ENCODE measurements at regions not wholly inside any gene's neighbourhood (a gene's known extent, or its start where the extent isn't known, plus 50 kb on each side); places are given as distances from the start of the nearest gene placed in this dataset.

GRCh38 chr4:179605196-179605595 is 2163.0 kb upstream of the AGA start:
- Histone ChIP-seq H3K9me3 (ENCODE audit: control insufficient read depth, low read length) (peaks cover 7% of the 10 kb centered on the region), H2AK5ac (ENCODE audit: low read length, severe bottlenecking) (no peak overlapping the region), H3K4ac (ENCODE audit: low read depth in 1 of 2, low read length in 2 of 2) (no peak overlapping the region), H2BK15ac (ENCODE audit: low read depth, poor library complexity, severe bottlenecking) (no peak overlapping the region), H2BK12ac (ENCODE audit: low read length in 2 of 2) (no peak overlapping the region), H3K9ac (ENCODE audit: low read length) (peak overlapping the region; percentile 22), H3K4me3 (ENCODE audit: insufficient read depth in 1 of 2, low read depth in 1 of 2, low read length in 2 of 2) (no peak overlapping the region), H4K91ac (ENCODE audit: low read length) (no peak overlapping the region), H3K14ac (ENCODE audit: low read length in 2 of 2) (no peak overlapping the region), H3K23ac (ENCODE audit: low read length in 2 of 2) (no peak overlapping the region), H3K4me2 (ENCODE audit: low read length, poor library complexity, severe bottlenecking) (no peak overlapping the region), H3K27me3 (ENCODE audit: control insufficient read depth in 1 of 2, insufficient read depth in 1 of 2, low read length in 2 of 2) (no peaks in the 10 kb centered on the region), H3K18ac (ENCODE audit: low read depth in 1 of 2, low read length in 2 of 2) (no peak overlapping the region), H2AFZ (ENCODE audit: low read depth, low read length) (no peak overlapping the region), H2BK120ac (ENCODE audit: low read depth, low read length) (no peak overlapping the region), H3K79me1 (replicated peaks; ENCODE audit: low read length, poor library complexity, severe bottlenecking) (no peaks in the 10 kb centered on the region), H3K27ac (ENCODE audit: low read length, poor library complexity, severe bottlenecking) (no peak overlapping the region), H3K36me3 (ENCODE audit: control insufficient read depth in 1 of 2, insufficient read depth in 2 of 2, low read depth in 1 of 2, low read length in 2 of 2) (no peaks in the 10 kb centered on the region), H3K4me1 (ENCODE audit: control insufficient read depth, insufficient read depth, low read depth, low read length) (no peaks in the 10 kb centered on the region), H4K8ac (ENCODE audit: low read length) (no peak overlapping the region), H2BK5ac (ENCODE audit: low read depth, low read length, poor library complexity, severe bottlenecking) (no peak overlapping the region)
- DNase-seq: no peak
- WGBS: 88% methylated on average over 3 of the region's 5 CpGs

GRCh38 chr4:179607003-179607402 is 2164.8 kb upstream of the AGA start:
- Histone ChIP-seq H2BK12ac (ENCODE audit: low read length in 2 of 2) (no peak overlapping the region), H2AK5ac (ENCODE audit: low read length, severe bottlenecking) (no peak overlapping the region), H4K91ac (ENCODE audit: low read length) (no peak overlapping the region), H3K9ac (ENCODE audit: low read length) (no peak overlapping the region), H3K4me3 (ENCODE audit: insufficient read depth in 1 of 2, low read depth in 1 of 2, low read length in 2 of 2) (no peak overlapping the region), H3K14ac (ENCODE audit: low read length in 2 of 2) (no peak overlapping the region), H3K27me3 (ENCODE audit: control insufficient read depth in 1 of 2, insufficient read depth in 1 of 2, low read length in 2 of 2) (no peaks in the 10 kb centered on the region), H3K4me1 (ENCODE audit: control insufficient read depth, insufficient read depth, low read depth, low read length) (no peaks in the 10 kb centered on the region), H4K8ac (ENCODE audit: low read length) (no peak overlapping the region), H3K79me1 (replicated peaks; ENCODE audit: low read length, poor library complexity, severe bottlenecking) (no peaks in the 10 kb centered on the region), H2BK120ac (ENCODE audit: low read depth, low read length) (no peak overlapping the region), H2AFZ (ENCODE audit: low read depth, low read length) (no peak overlapping the region), H3K4me2 (ENCODE audit: low read length, poor library complexity, severe bottlenecking) (no peak overlapping the region), H2BK5ac (ENCODE audit: low read depth, low read length, poor library complexity, severe bottlenecking) (no peak overlapping the region), H3K18ac (ENCODE audit: low read depth in 1 of 2, low read length in 2 of 2) (no peak overlapping the region), H3K9me3 (ENCODE audit: control insufficient read depth, low read length) (peaks cover 9% of the 10 kb centered on the region), H3K36me3 (ENCODE audit: control insufficient read depth in 1 of 2, insufficient read depth in 2 of 2, low read depth in 1 of 2, low read length in 2 of 2) (no peaks in the 10 kb centered on the region), H3K4ac (ENCODE audit: low read depth in 1 of 2, low read length in 2 of 2) (no peak overlapping the region), H2BK15ac (ENCODE audit: low read depth, poor library complexity, severe bottlenecking) (no peak overlapping the region), H3K23ac (ENCODE audit: low read length in 2 of 2) (no peak overlapping the region), H3K27ac (ENCODE audit: low read length, poor library complexity, severe bottlenecking) (no peak overlapping the region)
- 100% methylated on average over 3 of the region's 4 CpGs for WGBS
- no peak for DNase-seq

- DNase-seq: no peak
- no peak overlapping the region for H2AFZ ChIP-seq (ENCODE audit: low read depth, low read length)
- no peak overlapping the region for H2BK5ac ChIP-seq (ENCODE audit: low read depth, low read length, poor library complexity, severe bottlenecking)
- no peak overlapping the region for H4K8ac ChIP-seq (ENCODE audit: low read length)
- H2BK12ac ChIP-seq (ENCODE audit: low read length in 2 of 2): no peak overlapping the region
- no peak overlapping the region for H3K4ac ChIP-seq (ENCODE audit: low read depth in 1 of 2, low read length in 2 of 2)
- no peak overlapping the region for H2AK5ac ChIP-seq (ENCODE audit: low read length, severe bottlenecking)
- H3K23ac ChIP-seq (ENCODE audit: low read length in 2 of 2): no peak overlapping the region
- H3K4me1 ChIP-seq (ENCODE audit: control insufficient read depth, insufficient read depth, low read depth, low read length): no peaks in the 10 kb centered on the region
- H3K36me3 ChIP-seq (ENCODE audit: control insufficient read depth in 1 of 2, insufficient read depth in 2 of 2, low read depth in 1 of 2, low read length in 2 of 2): no peaks in the 10 kb centered on the region
- H3K9me3 ChIP-seq (ENCODE audit: control insufficient read depth, low read length): peaks cover 7% of the 10 kb centered on the region
- no peak overlapping the region for H3K9ac ChIP-seq (ENCODE audit: low read length)
- H3K27ac ChIP-seq (ENCODE audit: low read length, poor library complexity, severe bottlenecking): no peak overlapping the region
- H2BK120ac ChIP-seq (ENCODE audit: low read depth, low read length): no peak overlapping the region
- no peaks in the 10 kb centered on the region for H3K79me1 ChIP-seq (replicated peaks; ENCODE audit: low read length, poor library complexity, severe bottlenecking)
- 84% methylated on average over 3 of the region's 4 CpGs for WGBS
- no peaks in the 10 kb centered on the region for H3K27me3 ChIP-seq (ENCODE audit: control insufficient read depth in 1 of 2, insufficient read depth in 1 of 2, low read length in 2 of 2)
- H3K4me3 ChIP-seq (ENCODE audit: insufficient read depth in 1 of 2, low read depth in 1 of 2, low read length in 2 of 2): no peak overlapping the region
- H4K91ac ChIP-seq (ENCODE audit: low read length): no peak overlapping the region
- no peak overlapping the region for H3K4me2 ChIP-seq (ENCODE audit: low read length, poor library complexity, severe bottlenecking)
- H2BK15ac ChIP-seq (ENCODE audit: low read depth, poor library complexity, severe bottlenecking): no peak overlapping the region
- H3K18ac ChIP-seq (ENCODE audit: low read depth in 1 of 2, low read length in 2 of 2): no peak overlapping the region
- H3K14ac ChIP-seq (ENCODE audit: low read length in 2 of 2): no peak overlapping the region
Observed at GRCh38 chr4:179615704-179616103, 2173.5 kb upstream of the AGA start.

GRCh38 chr4:179618966-179619365 is 2176.7 kb upstream of the AGA start:
- Histone ChIP-seq H3K23ac (ENCODE audit: low read length in 2 of 2) (no peak overlapping the region), H3K36me3 (ENCODE audit: control insufficient read depth in 1 of 2, insufficient read depth in 2 of 2, low read depth in 1 of 2, low read length in 2 of 2) (no peaks in the 10 kb centered on the region), H2BK120ac (ENCODE audit: low read depth, low read length) (no peak overlapping the region), H2AK5ac (ENCODE audit: low read length, severe bottlenecking) (no peak overlapping the region), H3K9me3 (ENCODE audit: control insufficient read depth, low read length) (peaks cover 7% of the 10 kb centered on the region), H3K27ac (ENCODE audit: low read length, poor library complexity, severe bottlenecking) (no peak overlapping the region), H2BK12ac (ENCODE audit: low read length in 2 of 2) (no peak overlapping the region), H2BK5ac (ENCODE audit: low read depth, low read length, poor library complexity, severe bottlenecking) (no peak overlapping the region), H3K4me1 (ENCODE audit: control insufficient read depth, insufficient read depth, low read depth, low read length) (peaks cover 1% of the 10 kb centered on the region), H4K91ac (ENCODE audit: low read length) (no peak overlapping the region), H2AFZ (ENCODE audit: low read depth, low read length) (no peak overlapping the region), H3K4ac (ENCODE audit: low read depth in 1 of 2, low read length in 2 of 2) (no peak overlapping the region), H2BK15ac (ENCODE audit: low read depth, poor library complexity, severe bottlenecking) (no peak overlapping the region), H3K27me3 (ENCODE audit: control insufficient read depth in 1 of 2, insufficient read depth in 1 of 2, low read length in 2 of 2) (no peaks in the 10 kb centered on the region), H3K79me1 (replicated peaks; ENCODE audit: low read length, poor library complexity, severe bottlenecking) (no peaks in the 10 kb centered on the region), H3K9ac (ENCODE audit: low read length) (no peak overlapping the region), H4K8ac (ENCODE audit: low read length) (no peak overlapping the region), H3K14ac (ENCODE audit: low read length in 2 of 2) (no peak overlapping the region), H3K18ac (ENCODE audit: low read depth in 1 of 2, low read length in 2 of 2) (no peak overlapping the region), H3K4me2 (ENCODE audit: low read length, poor library complexity, severe bottlenecking) (no peak overlapping the region), H3K4me3 (ENCODE audit: insufficient read depth in 1 of 2, low read depth in 1 of 2, low read length in 2 of 2) (no peak overlapping the region)
- no CpG with 5 or more reads among the region's 1 CpG for WGBS
- no peak for DNase-seq

Measured in mesenchymal stem cell (in vitro differentiated cells and primary cell).